ENCODE measurements at regions not wholly inside any gene's neighbourhood (a gene's known extent, or its start where the extent isn't known, plus 50 kb on each side); places are given as distances from the start of the nearest gene placed in this dataset.
"Not testable (repeated sequence)": the region's sequence is repeated elsewhere in the genome, so short reads cannot be mapped to it uniquely, and the experiment has no call there.

- DNase-seq: no peak
Measured at GRCh38 chr4:159950707-159951106, 847.8 kb downstream of the RAPGEF2 start.

GRCh38 chr4:159966746-159967145, 863.9 kb downstream of the RAPGEF2 start:
- DNase-seq: no peak

GRCh38 chr4:159976871-159977482, 874.1 kb downstream of the RAPGEF2 start:
- DNase-seq: not testable (repeated sequence)

GRCh38 chr4:159977907-159978617, 875.2 kb downstream of the RAPGEF2 start:
- DNase-seq: no peak

- no peak for DNase-seq
Measured at GRCh38 chr4:159979351-159979750, 876.5 kb downstream of the RAPGEF2 start.

DNA sequence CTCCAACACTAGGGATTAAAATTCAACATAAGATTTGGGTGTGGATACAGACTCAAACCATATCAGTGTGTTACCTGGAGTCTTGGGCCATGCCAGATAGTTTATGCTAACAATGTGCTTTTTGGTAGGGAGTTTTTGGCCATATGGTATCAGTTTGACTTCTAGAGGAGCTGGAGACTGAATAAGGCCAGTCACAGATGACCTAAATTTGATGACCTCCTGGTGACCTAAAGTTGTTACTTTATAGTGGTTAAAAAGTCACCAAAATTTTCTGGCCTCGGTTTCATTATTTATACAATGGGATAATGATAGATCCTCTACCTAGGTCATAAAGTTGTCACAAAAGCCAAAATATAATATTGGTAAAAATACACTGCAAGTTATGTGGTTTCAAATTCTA, 877.1 kb downstream of the RAPGEF2 start:
- no peak for DNase-seq

DNA sequence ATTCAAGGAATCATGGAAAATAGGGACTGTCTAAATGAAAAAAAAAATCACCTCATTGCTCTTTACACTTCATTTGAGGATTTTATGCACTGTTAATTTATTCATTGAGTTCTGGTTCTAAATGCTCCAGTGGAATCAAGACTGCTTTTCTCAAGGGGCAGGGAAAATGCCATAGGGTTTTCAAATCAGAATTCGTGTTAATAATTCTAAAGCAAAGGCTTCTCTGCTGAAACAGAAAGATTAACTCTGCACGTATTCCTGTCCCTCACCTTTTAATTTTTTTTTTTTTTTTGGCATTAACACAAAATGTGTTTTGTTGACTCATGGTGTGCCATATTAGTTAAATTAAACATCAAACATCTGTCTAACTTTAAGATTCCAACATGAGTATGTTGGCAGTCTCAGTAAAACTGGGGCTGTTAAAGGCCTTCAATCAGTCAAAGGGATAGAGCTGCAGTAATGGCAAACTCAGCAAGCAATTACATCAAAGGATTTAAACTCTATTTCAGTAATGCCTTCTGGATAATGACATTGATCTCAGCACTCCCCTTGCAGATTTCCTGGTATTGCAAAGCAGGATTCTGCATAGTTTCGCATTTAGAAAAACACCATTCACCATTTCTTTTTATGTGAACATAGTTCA, 878.1 kb downstream of the RAPGEF2 start:
- no peak for DNase-seq

DNA sequence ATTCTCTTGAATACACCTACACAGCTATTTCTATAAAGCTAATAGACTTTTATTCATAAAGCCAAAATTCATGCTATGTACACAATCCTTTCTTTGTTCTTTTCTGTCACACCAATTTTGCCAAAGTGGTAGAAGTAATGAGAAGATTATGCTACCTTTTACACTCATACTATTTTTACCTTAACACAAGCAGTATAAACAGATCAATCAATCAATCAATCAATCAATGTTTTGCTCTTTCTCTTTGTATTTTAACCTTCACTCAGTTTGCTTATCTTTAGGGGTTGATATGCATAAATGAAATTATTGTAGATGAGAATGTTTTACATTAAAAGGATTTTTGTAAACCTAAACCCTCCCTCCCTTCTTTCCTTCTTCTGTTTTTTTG, 878.6 kb downstream of the RAPGEF2 start:
- no peak for DNase-seq

DNA sequence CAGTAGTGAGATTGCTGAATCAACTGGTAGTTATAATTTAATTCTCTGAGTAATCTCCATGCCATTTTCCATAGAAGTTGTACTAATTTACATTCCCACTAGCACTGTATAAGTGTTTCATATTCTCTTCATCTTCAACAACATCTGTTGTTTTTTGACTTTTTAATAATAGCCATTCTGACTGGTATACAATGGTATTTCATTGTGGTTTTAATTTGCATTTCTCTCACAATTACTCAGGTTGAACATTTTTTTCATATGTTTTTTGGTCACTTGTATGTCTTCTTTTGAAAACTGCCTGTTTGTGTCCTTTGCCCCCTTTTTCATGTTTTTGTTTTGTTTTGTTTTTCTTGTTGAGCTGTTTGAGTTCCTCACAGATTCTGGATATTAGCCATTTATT, 880.2 kb downstream of the RAPGEF2 start:
- DNase-seq: no peak

DNA sequence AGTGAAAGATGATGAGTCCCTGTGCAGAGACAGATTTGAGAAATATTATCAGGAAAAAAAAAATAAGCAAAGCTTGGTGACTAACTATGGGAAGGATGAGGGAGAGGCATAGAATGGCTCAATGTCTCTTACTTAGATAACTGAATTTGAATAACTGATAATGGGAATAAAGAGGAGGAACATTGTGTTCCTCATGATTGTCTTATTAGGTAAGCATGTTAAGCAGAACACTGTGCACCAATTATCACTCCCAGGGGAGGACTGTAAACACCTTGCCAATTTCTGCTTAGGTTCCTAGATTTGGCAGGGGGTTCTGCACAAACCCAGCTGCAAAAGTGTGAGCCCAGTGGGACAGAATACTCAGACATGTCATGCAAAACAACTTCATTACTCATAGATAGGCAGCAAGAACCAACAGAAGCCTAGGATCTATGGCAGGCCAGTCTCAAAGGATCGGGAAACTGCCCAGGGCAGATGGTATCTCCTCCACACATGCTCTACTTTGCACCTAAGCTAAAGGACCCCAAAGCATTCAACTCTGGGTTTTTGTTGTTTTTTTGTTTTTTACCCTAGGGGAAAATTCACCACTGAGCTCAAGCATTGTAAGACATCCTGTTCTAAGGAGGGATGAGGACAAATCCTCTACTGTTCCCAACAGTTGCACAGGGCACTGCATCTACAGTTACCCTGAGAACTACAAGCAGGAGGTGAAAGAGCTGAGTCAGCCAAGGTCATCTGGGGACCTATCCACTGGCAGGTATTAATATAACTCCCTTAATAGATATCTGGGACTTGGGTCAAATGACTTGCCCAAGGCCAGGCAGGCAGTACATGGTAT, 907.0 kb downstream of the RAPGEF2 start:
- no peak for DNase-seq

GRCh38 chr4:160019936-160020335, 917.1 kb downstream of the RAPGEF2 start:
- DNase-seq: no peak

DNA sequence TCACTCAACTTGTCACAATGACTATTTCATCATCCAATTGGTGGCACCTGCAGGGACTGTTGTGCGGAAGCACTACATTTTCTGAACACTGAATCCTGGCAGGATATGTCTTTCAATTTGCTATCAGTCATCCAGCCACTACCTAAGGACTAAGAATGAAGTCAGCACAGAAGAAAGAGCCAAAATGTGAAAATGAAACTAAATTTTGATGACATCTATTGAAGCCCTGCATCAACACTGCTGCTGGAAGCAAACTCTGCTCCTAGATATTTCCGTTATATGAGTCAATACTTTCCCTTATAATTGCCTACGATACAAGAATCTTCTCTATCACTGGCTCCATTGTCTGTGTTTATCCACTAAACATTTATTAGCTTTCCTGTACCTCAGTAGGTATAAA, 917.9 kb downstream of the RAPGEF2 start:
- DNase-seq: no peak

- DNase-seq: no peak
Measured at GRCh38 chr4:160021870-160022269, 919.0 kb downstream of the RAPGEF2 start.

- no peak for DNase-seq
Measured at GRCh38 chr4:160026721-160027120, 923.8 kb downstream of the RAPGEF2 start.

DNA sequence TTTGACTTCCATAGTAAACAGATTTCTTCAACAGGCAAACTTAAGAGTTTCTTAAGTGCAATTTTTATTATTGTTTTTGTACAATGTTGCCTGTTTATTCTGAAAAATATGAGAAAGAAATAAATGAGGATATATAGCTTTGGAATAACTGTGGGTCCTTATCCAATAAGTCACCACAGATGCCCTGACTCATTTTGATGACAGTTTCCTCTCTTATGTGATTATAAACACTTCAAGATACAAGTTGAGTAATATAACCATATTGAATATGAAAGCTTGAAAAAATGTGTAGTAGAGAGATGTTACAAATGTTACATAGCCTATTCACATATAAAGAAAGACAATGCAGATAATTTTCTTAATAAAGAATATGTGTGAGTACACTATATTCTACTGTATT, 931.6 kb downstream of the RAPGEF2 start:
- no peak for DNase-seq

DNA sequence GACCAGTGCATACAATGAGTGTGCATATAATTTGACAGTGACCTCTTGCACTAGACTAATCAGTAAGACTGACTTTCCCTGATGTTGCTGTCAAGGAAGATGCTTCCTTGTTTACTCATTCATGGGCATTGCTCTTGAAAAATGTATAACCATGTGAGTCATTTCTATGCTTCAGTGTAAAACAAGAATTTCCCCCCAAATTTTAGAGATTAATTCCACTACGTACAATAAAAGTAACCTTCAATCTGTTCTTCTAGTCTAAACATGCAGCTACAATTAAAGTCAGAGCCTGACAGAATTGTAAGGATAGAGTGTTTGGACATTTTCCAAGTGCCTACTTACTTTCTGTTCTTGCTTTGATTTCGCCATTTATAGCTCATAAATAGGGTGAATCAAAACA, 935.7 kb downstream of the RAPGEF2 start:
- no peak for DNase-seq

DNA sequence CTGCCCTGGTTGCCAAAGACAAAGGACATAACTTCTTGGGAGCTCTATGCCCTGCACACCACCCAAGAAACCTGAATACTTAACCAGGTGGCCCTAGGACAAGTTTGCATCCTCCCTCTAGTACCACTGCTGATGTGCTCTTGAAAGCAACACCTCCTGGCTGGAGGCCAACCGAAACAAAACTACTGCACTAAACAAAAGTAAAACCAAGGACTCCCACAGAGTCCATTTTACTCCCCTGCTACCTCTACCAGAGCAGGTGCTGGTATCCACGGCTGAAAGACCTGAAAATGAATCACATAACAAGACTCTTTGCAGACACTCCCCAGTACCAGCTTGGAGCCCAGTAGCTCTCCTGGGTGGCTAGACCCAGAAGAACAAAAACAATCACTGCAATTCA, 941.8 kb downstream of the RAPGEF2 start:
- no peak for DNase-seq

DNA sequence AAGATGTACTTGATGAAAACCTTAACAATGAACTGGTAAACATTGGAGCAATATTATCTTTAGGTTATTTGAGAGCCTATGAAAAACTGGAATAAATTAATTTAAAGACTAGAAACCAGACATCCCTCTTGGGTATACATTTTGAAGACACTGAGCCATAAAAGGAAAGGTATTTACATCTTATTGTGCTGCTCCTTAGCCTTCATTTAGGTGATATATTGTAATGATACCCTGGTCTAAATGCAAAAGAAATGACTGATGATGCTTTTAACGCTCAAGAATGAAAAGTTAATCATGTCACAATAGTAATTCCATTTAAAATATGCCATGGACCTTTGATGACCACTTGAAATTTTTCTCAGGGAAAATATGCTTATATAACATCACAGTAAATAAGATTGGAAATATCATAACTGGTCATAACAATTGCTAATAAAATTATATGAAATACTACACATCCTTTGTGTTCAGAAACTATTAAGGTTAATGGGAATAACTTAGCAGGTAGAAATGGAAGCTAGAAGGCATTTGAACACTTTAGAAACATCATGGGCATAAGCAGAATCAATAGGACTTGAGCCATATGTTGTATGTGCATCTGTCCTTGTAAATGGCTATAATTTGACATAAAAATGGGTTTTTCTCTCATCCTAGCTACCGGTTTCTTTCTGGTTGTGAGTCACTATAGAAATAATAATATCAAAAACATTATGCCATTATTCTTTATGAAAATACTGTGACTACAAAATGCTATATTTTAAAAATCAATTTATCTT, 979.7 kb downstream of the RAPGEF2 start:
- DNase-seq: no peak

GRCh38 chr4:160091631-160092030, 988.8 kb downstream of the RAPGEF2 start:
- DNase-seq: no peak

- DNase-seq: no peak
Measured at GRCh38 chr4:160100316-160100715, 997.4 kb downstream of the RAPGEF2 start.

GRCh38 chr4:160110891-160111290, 1008.0 kb downstream of the RAPGEF2 start:
- no peak for DNase-seq

DNA sequence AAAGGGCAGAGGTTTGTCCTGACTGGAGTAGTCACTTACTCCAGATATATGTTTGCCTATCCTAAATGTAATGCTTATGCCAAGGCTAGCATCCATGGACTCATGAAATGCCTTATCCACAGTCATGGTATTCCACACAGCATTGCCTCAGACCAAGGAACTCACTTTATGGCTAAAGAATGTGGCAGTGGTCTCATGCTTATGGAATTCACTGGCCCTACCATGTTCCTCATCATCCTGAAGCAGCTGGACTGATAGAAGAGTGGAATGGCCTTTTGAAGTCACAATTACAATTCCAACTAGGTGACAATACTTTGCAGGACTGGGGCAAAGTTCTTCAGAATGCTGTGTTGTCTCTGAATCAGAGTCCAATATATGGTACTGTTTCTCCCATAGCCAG, 1014.8 kb downstream of the RAPGEF2 start:
- DNase-seq: no peak
